HG02642 (cell line): ENCODE measurements at regions not wholly inside any gene's neighbourhood (a gene's known extent, or its start where the extent isn't known, plus 50 kb on each side); places are given as distances from the start of the nearest gene placed in this dataset.

ENCODE experiments used
- ATAC-seq: cut with Tn5 transposase; IDR thresholded peaks from one replicate; pipeline ENCODE4 v1.9.1; 2021; ENCODE audit warnings: mild to moderate bottlenecking; ENCODE audit not compliant: unreplicated experiment, poor library complexity

DNA sequence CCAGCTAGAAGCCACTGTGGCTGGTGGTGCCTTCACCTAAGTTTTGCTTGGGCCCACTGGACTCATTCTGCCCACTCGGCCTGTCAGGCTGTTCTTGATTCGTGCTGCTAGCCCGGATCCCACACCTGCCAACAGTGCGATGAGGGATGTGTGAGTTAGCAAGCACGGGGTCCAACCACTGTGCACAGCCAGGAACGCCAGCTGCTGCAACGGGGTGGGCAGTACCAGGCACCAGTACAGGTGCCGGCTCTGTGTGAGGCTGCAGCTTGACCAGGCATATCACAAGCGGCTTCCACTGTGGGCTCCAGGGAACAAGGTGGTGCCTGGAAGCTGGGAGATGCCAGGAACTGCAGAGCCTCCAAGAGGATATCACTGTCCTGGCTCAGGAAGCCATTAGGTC lies 481.2 kb downstream of the OTOL1 start:
- no peak for ATAC-seq

DNA sequence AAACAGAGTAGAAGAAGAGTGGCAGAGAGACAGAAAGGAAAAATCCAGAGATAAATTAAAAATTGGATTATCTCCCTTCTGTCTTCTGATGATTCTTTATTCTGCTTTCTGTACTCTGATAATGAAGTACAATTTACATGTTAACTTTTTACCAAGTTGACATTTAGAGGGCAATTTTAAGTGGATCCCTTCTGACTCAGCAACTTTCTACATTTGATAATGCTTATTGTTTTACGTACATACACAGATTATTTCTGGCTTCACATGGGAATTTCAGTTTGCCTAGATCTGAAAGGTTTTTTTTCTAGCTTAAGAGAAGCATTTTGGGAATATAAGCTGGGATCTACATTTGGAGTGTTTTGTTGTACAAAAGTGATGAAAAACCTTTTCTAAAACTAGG lies 491.3 kb downstream of the OTOL1 start:
- no peak for ATAC-seq

DNA sequence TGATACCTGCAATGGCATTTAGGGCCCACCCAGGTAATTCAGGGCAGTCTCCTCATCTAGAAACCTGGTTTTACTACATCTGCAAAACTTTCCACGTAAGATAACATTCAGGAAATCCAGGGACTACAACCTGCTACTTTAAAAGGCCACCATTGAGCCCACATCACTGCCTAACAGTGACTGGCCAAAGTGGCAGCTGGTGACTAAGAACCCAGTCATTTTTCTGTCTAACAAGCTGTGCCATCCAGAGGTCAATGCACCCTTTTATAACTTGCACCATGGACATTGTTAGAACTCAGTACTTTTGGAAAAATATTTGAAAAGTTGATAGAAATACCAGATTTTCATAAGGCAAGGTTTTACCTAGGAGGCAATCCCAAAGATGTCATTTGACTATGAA lies 492.4 kb downstream of the OTOL1 start:
- no peak for ATAC-seq

DNA sequence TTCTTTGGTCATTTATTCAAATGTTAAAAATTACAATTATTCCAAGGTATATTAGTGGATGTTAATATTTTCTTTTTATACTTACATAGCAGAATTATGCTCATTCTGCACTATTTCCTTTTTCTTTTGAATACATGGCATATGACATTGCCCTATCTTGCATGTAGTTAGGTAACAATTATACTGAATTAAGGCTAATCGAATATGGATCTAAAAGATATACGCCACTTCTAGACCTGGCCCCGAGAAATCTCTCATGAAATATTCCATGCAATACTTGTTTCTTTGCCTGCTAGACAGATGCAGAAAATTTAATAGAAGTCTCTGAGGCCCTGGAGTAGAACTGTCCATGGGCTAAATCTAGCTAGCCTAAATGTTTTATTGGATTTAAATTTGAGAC lies 493.4 kb downstream of the OTOL1 start:
- no peak for ATAC-seq

DNA sequence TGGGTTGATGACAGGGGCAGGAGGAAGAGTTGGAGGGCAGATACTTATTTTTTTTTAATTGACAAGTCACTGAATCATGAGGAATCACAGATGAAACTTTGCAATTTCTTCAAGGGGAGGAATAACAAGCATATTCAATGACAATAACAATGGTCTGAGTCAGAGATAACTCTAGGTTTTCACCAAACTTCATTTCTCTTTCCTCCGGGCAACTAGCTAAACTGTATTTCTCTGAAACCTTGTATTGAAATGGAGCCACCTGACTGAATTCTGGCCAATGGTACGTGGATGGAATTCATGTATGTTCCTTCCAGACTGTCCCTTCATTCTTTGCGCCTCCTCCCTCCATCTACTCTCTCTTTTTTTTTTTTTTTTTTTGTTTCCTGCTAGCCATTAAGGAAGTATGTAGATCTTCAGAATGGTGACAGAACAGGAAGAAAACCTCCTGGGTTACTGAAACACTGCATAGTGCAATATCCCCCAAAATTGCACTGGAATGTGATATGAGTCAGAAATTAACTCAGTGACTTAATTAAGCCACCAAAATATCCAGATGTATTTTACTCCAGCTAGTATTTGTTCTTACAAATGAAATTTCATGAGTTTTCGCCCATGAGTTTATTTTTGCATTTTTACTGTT lies 495.4 kb downstream of the OTOL1 start:
- no peak for ATAC-seq

DNA sequence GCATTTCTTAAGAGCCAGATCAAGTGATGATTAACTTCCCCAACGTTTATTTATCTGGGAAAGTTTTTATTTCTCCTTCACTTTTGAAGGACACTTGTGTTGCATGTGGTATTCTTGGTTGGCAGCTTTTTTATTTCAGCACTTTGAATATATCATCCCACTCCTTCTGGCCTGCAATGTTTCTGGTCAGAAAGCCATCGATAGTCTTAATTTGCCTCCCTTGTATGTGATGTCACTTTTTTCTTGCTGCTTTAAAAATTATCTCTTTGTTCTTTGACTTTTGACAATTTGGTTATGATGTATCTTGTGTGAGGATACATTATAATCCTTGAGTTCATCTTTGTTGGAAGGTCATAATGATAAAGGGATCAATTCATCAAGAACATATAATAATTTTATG lies 503.2 kb downstream of the OTOL1 start:
- no peak for ATAC-seq

DNA sequence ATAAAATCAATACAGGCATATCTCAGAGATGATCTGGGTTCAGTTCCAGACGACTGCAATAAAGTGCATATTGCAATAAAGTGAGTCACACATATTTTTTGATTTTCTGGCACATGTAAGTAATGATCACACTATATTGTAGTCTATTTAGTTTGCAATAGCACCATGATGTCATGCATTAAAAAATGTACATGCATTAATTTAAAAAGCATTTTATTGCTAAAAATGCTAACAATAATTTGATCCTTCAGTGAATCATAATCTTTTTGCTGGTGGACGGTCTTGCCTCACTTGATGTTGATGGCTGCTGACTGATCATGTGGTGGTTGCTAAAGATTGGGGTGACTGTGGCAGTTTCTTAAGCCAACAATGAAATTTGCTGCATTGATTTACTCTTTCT lies 511.1 kb downstream of the OTOL1 start:
- no peak for ATAC-seq

DNA sequence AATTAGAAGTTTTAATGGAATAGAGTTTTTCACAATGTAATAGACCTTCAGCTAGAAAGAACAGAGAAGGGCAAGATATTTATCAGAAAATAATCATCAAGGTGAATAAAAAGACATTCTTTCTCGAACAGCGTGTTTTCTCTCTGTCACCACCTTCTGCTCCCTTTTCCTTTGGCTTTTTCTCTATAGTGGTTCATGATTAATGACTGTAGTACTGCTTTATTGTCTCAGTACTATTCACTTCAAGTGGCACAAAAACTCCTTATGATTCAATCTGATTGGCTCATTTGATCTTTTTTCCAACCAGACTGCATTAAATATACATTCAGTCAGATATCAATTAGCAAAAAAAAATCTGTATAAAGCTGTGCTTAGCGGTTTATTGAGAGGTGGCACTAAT lies 516.0 kb downstream of the OTOL1 start:
- ATAC-seq: no peak

DNA sequence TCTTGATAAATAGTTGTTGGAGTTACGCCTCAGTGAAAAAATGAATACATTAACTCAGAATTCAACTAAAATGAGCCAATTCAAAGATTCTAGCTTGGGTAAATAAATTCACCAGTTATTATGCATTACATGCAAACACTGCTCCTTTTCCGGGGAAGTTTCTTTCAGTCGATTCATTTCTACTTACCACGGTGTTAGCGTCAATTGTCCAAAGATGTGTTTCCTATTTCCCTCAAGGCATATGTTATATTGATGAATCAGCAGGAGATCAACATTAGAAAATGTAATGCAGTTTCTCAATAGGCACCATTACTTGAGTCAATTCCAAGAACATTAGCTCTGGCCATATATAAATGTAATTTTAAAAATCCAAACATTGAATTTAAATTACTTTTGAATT lies 517.7 kb downstream of the OTOL1 start:
- ATAC-seq: no peak

DNA sequence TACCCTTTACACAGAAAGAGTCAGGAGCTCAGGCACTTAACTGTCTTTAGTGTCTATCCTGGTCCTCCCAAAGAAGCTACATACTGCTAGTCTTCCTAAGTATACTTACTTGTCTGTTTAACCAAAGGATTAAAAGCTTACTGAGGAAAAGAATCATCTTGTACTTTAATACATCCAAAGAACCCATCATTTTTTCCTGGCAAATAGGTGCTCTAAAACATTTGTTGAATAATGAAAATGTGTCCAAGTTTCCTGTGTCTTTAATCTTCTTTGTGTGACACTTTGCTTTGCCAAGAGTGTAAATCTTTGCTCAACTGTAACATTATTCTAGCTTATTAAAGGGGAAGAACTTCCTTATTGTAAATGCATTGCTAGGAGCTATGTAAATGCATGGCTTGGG lies 519.2 kb downstream of the OTOL1 start:
- ATAC-seq: no peak

DNA sequence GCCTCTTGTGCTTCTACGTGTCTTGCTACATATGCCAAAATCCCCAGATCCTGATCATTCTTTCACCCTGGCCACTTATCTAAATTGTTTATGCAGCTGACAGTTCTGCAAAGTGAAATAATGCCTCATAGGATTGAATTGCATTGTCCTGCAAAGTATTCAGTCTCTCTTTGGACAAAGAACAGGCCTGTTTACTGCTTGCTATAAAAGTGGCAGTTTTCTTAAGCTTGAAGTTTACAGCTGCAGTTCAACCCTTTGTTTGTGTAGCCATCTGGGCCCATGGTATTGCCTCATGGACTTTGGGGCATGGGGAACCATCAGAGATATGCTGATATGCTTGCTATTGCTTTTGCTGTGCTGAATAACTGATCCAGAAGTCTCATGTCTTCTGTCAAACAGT lies 523.2 kb downstream of the OTOL1 start:
- ATAC-seq: no peak

DNA sequence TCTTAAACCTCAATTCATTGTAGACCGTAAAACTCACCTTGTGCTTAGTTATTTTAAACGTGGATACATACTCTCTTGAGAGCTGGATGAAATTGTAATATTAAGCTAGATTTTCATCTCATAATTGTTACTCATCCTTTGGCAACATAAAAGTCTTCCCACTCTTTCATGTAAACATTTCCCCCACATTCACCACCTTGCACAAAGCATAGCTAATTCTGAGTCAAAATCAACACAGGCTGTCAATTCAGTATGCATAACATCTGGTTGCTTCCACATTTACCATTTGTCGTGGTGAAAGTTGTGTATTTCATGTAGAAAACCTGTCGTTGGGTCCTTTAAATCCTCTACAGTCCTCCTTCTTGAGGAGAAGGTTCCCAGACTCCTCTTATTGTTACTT lies 524.6 kb downstream of the OTOL1 start:
- ATAC-seq: no peak

DNA sequence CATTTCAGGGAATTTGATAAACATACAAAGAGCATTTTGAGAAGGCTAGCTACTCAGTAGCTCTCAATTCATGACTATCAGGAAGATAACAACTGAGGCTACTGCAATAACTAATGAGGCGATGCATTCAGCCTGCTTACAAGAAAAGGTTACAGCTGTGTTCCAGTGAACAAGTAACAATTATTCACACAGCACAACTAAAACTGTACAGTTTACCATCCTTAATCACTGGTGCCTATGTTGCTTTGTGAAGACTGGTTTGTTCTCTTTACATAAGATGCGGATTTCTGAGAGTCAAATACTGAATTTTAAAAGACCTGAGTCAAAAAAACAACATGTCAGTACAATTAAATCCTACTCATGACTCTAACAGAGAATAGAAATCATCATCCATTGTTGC lies 526.3 kb downstream of the OTOL1 start:
- ATAC-seq: no peak

DNA sequence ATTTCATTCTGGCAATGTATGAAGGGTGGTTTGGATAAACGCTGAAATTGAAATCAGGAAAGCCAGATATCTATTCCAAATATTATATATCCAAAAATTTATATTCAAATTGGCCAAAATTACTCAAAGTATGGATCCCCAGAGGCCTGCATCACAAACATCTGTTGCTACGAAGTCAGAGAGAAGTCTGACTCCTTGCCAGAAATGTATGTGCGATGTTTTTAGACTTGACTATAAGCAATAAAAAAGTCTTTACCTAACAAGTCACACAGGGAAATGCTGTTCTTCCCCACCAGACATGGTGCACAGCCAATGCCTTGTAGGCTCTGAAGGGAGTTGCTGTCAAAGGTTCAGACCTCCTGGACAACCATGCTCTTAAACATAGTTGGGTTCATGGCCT lies 533.1 kb downstream of the OTOL1 start:
- ATAC-seq: no peak

DNA sequence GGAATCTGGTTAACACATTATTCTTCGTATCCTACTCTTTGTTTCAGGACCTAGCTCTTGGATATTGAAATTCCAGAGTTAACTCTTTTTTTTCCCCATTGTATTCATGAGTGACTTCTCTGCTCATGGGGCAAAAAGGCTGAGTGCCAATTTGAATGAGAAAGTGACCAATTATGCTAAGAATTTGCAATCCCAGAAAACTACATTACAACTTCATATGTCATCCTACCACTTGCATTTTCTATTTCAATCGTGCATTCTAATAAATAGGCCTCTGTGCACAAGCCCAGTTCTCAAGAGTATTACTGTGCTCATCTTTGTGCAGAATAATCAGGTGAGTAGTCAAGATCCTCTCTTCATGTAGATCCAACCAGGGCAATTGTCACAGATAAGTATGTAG lies 537.8 kb downstream of the OTOL1 start:
- ATAC-seq: no peak

DNA sequence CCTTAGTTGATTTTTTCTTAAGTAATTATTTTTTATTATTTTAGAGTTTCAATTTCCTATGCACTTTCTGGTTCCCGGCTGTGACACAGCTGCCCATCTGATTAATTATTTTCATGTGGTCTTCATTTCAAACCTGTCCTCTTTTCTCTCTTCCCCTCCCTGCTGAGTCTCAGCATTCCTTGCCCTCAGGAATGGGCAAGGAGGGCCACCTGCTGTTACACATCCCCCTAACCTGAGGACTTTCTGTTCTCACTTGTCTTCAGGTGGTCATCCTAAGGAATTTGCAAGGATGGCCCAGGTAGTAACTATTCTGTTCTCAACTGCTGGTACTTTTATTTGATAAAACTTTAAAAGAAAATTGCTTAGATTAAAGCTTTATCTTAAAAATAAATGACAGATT lies 545.0 kb downstream of the OTOL1 start:
- ATAC-seq: no peak

DNA sequence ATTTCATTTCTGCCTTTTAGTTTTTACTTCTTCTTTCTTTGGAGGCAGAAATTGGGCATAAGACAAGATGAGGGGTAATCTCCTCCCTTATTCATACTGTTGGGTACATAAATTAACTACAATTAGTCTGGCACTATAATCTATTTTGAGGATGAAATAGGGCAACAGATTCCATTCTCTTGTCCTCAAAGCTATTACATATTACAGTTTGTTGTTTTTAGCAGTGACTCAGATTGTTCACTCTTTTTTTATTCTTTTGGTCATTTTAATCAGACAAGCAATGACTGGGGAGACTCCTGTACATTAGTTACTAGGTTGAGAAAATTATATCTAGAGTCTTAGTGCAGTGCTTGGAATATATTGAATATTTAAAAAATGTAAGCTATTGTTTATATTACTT lies 556.0 kb downstream of the OTOL1 start:
- no peak for ATAC-seq

DNA sequence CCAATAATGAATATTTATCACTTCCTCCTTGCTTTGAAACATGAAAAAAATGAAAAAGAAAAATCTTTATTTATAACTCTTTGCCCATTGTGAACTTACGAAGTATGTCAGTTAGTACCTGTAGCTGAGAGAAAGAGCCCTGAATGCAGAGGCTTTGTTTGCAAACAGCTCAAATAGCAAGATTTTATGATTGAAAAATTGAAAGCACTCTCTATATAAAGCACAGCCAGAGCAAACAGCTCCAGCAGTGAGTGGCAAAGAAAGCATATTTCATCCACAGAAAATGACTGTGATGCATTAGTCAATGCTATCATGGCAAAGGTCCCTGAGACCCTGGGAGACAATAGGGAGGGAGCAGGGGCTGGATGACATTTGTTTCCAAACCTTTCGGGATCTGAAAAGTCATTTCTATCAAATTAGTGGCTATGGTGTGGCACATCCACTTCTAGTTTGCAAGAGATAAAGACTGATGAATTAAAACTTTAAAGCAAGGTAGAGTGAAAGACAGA lies 576.1 kb downstream of the OTOL1 start:
- no peak for ATAC-seq

DNA sequence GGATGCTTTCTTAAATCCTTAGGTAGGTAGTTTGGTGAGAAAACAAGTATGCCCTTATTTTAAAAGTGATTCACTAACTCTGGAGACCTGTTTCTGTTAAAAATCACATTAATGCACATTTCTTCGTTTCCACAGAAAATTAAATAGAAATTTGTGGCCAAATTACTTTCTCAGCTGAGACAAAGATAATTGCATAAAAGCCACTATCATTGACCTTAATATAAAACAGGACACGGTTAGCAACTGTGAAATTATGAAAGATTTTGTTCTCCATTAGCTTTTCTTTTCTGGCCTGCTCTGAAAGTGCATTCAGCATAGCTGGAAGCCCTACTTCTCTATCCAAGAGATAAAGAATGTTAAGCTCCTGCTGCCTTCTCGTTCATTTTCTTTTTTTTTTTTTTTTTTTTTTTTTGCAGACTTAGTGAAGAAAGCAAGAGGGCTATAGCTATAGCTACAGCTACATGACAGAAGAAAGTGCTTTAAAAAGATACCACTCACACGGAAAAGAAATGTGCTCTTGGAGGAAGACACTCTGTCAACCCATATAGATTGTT lies 576.9 kb downstream of the OTOL1 start:
- ATAC-seq: no peak

DNA sequence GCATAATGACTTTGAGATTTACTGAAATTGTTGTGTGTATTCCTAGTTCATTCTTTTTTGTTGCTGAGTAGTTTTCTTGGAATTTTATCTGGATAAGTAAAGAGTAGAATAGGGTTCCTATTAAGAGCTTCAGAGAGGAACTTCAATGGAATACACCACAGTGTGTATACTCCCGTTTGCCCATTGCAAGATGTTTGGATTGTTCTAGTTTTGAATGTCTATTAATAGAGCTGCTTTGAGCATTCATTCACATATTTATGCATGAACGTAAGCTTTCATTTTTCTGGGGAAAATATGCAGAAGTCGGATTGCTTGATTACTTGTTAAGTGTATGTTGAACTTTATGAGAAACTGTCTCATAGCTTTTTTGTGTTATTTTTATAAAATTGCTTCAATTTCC lies 580.5 kb downstream of the OTOL1 start:
- ATAC-seq: no peak

DNA sequence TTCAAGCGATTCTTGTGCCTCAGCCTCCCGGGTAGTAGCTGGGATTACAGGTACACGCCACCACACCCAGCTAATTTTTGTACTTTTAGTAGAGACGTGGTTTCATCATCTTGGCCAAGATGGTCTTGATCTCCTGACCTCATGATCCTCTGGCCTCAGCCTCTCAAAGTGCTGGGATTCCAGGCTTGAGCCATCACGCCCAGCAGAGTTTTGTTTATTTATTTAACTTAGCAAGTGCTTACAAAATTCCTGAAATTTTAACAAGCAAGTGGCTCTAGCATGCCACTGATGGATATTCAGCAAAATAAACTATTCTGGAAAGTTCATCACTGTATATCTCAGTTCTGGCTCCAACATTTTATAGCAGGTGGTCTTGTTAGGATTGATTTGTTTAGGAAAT lies 585.9 kb downstream of the OTOL1 start:
- ATAC-seq: no peak

DNA sequence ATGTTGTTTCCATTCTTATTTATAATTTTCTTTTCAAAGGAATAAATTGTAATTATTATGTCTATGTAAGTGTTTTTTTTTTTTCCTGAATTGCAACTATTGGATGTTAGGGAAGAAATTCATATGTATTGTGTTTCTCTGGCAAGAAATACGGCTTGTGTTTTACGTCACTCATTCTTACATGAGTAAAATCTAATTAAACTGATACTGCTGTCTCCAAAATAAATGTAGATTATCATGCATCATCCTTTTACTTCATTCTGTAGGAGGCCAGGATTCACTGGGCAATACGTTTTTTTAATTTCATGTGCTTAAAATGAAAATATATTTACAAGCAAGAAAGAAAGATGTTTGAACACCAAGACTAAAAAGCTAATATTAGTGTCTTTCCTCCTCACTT lies 590.8 kb downstream of the OTOL1 start:
- ATAC-seq: no peak

DNA sequence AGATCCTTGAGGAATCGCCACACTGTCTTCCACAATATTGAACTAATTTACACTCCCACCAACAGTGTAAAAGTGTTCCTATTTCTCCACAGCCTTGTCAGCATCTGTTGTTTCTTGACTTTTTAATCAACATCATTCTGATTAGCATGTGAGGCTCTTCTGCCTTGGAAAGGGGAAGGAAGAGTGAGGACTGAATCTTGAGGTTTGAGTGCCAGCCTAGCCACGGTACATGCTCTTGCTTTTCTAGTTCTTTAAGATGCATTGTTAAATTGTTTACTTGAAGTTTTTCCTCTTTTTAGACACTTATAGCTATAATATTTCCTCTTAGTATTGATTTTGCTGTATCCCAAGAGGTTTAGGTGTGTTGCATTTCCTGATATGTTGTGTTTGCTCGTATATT lies 596.1 kb downstream of the OTOL1 start:
- no peak for ATAC-seq
